Panc1 (cell line): ENCODE measurements at regions not wholly inside any gene's neighbourhood (a gene's known extent, or its start where the extent isn't known, plus 50 kb on each side); places are given as distances from the start of the nearest gene placed in this dataset.

Experiments
- ATAC-seq: fragments of 200-7000 bp; cut with Tn5 transposase; 2 replicates; pipeline ENCODE4 v1.9.1; 2020; ENCODE audit warnings: mild to moderate bottlenecking, moderate library complexity
- BruUV-seq: library from RNA; stranded (reverse); fragments of 400-500 nt; replicated peaks from 2 replicates; lab custom pipeline; 2021; lab: Mats Ljungman, UMichigan
- CTCF ChIA-PET: fragments of 300-600 bp; sonication (Branson Sonifier 250); formaldehyde crosslinking; loops from one replicate; lab custom pipeline; 2022; ENCODE audit warnings: antibody characterized with exemption; lab: Charles Lee
- POLR2A ChIA-PET: fragments of 300-600 bp; sonication (Branson Sonifier 250); formaldehyde crosslinking; loops from one replicate; lab custom pipeline; 2022; ENCODE audit warnings: antibody characterized with exemption; lab: Charles Lee
- DNase-seq: peaks from one replicate; pipeline ENCODE4 v3.0.0-alpha.2; 2010; ENCODE audit warnings: low read depth, low spot score
- H3K27ac ChIP-seq: 2 replicates; pipeline ENCODE4 v1.5.1; 2011; ENCODE audit warnings: mild to moderate bottlenecking, low read length, inconsistent platforms
- H3K27me3 ChIP-seq: fragments of 200-500 bp; sonication (Bioruptor generic); 2 replicates; pipeline ENCODE4 v1.6.0; 2014; ENCODE audit warnings: low read length, inconsistent platforms; ENCODE audit not compliant: control insufficient read depth, insufficient read depth
- H3K36me3 ChIP-seq: fragments of 200-500 bp; sonication (Bioruptor generic); 2 replicates; pipeline ENCODE4 v1.5.1; 2014; ENCODE audit warnings: inconsistent platforms, mild to moderate bottlenecking, low read length, moderate library complexity; ENCODE audit not compliant: control insufficient read depth, insufficient read depth
- H3K4me1 ChIP-seq: 2 replicates; pipeline ENCODE4 v1.5.1; 2011; ENCODE audit warnings: inconsistent platforms, mild to moderate bottlenecking, low read length, moderate library complexity; ENCODE audit not compliant: control insufficient read depth, insufficient read depth
- H3K4me3 ChIP-seq, 2 experiments: 2 replicates each; pipeline ENCODE4 v1.5.1; 2011 to 2012; ENCODE audit warnings: low read depth in 2 of 2, low read length in 2 of 2, mild to moderate bottlenecking in 2 of 2, inconsistent platforms in 1 of 2, moderate library complexity in 1 of 2
- H3K9me3 ChIP-seq: fragments of 200-500 bp; sonication (Bioruptor generic); 2 replicates; pipeline ENCODE4 v1.5.1; 2014; ENCODE audit warnings: low read depth, mild to moderate bottlenecking, inconsistent platforms, low read length, moderate library complexity; ENCODE audit not compliant: control insufficient read depth, insufficient read depth
- CTCF ChIP-seq: fragments of 450-650 bp; IDR thresholded peaks from 2 replicates; pipeline ENCODE4 v1.5.1; 2017; ENCODE audit warnings: mild to moderate bottlenecking
- POLR2AphosphoS5 ChIP-seq: IDR thresholded peaks from 2 replicates; pipeline ENCODE4 v1.6.1; 2012; ENCODE audit warnings: mild to moderate bottlenecking, low read depth, low read length, moderate library complexity
- SIN3A ChIP-seq: IDR thresholded peaks from 2 replicates; pipeline ENCODE4 v1.6.1; 2012; ENCODE audit warnings: low read depth, mild to moderate bottlenecking, low read length, moderate library complexity, borderline replicate concordance; ENCODE audit not compliant: insufficient read depth
- TCF7L2 ChIP-seq: IDR thresholded peaks from 2 replicates; pipeline ENCODE4 v1.6.1; 2011; ENCODE audit warnings: mild to moderate bottlenecking, low read depth, low read length, inconsistent platforms
- in situ Hi-C: cut with HindIII; loops from 2 replicates; pipeline ENCODE4 v1.10.0; 2016; ENCODE audit warnings: low sequenced_read_pairs, low pct_unique_long_range_greater_than_20kb
- intact Hi-C: fragments of 100-400 bp; cut with micrococcal nuclease; formaldehyde crosslinking; loops from one replicate; pipeline ENCODE4 v1.10.0; 2022; ENCODE audit not compliant: unreplicated experiment
- TF ChIP-seq, protein P1 (sequence below), 2 experiments: IDR thresholded peaks; 2 replicates each; pipeline ENCODE4 v1.6.1; 2011 to 2012; ENCODE audit warnings: low read depth in 2 of 2, control low read depth in 1 of 2, low read length in 1 of 2, mild to moderate bottlenecking in 1 of 2, moderate library complexity in 1 of 2; ENCODE audit not compliant: insufficient read depth in 1 of 2

- in situ Hi-C loops (no loop called here), intact Hi-C loops (no loop called here)
- no peaks in the 10 kb centered on the region for H3K27me3 ChIP-seq
- TF ChIP-seq POLR2AphosphoS5 (no peak), CTCF (no peak), TCF7L2 (no peak), SIN3A (no peak)
- TF ChIP-seq, protein P1, sequence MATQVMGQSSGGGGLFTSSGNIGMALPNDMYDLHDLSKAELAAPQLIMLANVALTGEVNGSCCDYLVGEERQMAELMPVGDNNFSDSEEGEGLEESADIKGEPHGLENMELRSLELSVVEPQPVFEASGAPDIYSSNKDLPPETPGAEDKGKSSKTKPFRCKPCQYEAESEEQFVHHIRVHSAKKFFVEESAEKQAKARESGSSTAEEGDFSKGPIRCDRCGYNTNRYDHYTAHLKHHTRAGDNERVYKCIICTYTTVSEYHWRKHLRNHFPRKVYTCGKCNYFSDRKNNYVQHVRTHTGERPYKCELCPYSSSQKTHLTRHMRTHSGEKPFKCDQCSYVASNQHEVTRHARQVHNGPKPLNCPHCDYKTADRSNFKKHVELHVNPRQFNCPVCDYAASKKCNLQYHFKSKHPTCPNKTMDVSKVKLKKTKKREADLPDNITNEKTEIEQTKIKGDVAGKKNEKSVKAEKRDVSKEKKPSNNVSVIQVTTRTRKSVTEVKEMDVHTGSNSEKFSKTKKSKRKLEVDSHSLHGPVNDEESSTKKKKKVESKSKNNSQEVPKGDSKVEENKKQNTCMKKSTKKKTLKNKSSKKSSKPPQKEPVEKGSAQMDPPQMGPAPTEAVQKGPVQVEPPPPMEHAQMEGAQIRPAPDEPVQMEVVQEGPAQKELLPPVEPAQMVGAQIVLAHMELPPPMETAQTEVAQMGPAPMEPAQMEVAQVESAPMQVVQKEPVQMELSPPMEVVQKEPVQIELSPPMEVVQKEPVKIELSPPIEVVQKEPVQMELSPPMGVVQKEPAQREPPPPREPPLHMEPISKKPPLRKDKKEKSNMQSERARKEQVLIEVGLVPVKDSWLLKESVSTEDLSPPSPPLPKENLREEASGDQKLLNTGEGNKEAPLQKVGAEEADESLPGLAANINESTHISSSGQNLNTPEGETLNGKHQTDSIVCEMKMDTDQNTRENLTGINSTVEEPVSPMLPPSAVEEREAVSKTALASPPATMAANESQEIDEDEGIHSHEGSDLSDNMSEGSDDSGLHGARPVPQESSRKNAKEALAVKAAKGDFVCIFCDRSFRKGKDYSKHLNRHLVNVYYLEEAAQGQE (IDR thresholded peaks at IDR 0.05; ENCODE audit: insufficient read depth in 1 of 2, low read depth in 2 of 2, low read length in 1 of 2): no peak
- ATAC-seq (no peak), DNase-seq (no peak)
- H3K4me1 ChIP-seq: no peaks in the 10 kb centered on the region
- ChIA-PET POLR2A (no interaction called here), CTCF (no interaction called here)
- H3K9me3 ChIP-seq: no peaks in the 10 kb centered on the region
- H3K4me3 ChIP-seq: no peak overlapping the region
- no peak overlapping the region for H3K27ac ChIP-seq
- no peaks in the 10 kb centered on the region for H3K36me3 ChIP-seq
- BruUV-seq: no TSS peak
Observed at GRCh38 chr5:106814961-106815360, 855.8 kb downstream of the EFNA5 start.

DNA sequence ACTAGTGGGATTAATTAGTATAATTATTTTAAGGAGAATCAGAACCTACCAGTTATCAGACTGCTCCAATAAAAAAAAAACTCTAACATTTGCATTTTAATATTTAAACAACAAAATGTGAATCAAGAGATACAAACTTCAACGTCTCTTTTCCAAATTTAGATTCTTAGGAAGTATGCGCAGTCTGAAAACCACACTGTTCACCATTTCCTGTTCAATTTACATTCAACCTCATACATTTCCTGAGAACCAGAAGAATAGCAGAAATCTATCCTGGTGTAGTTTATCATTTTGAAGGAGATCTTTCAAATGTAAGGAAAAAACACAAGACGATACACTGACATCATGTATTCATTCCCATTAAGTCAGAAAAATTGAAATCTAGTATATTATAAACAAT lies 869.2 kb downstream of the EFNA5 start:
- Histone ChIP-seq H3K36me3 (no peaks in the 10 kb centered on the region), H3K4me1 (no peaks in the 10 kb centered on the region), H3K9me3 (no peaks in the 10 kb centered on the region), H3K4me3 (no peak overlapping the region), H3K27me3 (no peaks in the 10 kb centered on the region), H3K27ac (no peak overlapping the region)
- no peak for ATAC-seq
- TF ChIP-seq SIN3A (no peak), CTCF (no peak), POLR2AphosphoS5 (no peak), TCF7L2 (no peak)
- TF ChIP-seq, protein P1 (IDR thresholded peaks at IDR 0.05; ENCODE audit: insufficient read depth in 1 of 2, low read depth in 2 of 2, low read length in 1 of 2): no peak
- DNase-seq: no peak
- intact Hi-C loops (no loop called here), in situ Hi-C loops (no loop called here)
- CTCF ChIA-PET: no interaction called here
- BruUV-seq: no TSS peak
- POLR2A ChIA-PET: no interaction called here
